ENCODE measurements at regions not wholly inside any gene's neighbourhood (a gene's known extent, or its start where the extent isn't known, plus 50 kb on each side); places are given as distances from the start of the nearest gene placed in this dataset.

DNA sequence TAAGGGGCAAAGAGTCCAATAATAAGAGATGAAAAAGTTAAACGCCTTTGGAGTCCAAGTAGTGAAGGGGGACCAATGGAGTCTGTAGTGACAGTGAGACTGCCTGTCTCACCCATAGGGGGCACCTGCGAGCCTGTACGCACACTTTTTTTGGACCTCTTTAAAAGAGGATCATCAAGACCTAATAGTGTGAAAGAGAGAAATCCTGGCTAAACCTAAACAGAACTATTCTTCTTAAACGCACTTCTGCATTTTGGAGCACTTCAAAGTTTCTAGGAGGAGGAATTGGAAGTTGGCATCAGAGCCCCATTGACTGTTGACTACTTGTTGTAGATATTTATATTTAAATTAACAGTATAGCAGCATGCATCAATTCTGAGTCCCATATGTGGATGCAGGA is 636.1 kb upstream of the KLF4 start:
- H3K27me3 ChIP-seq (ENCODE audit: insufficient read depth, low read length), result no peaks in the 10 kb centered on the region
- H3K9ac ChIP-seq (ENCODE audit: low read length), result no peak overlapping the region
- no peaks in the 10 kb centered on the region for H4K20me1 ChIP-seq (ENCODE audit: insufficient read depth, low read length)
- Mint-ChIP-seq H3K27me3 (ENCODE audit: low read depth, unreplicated experiment) (no peaks in the 10 kb centered on the region), H3K4me3 (ENCODE audit: unreplicated experiment) (no peak overlapping the region), H3K36me3 (ENCODE audit: low read depth, unreplicated experiment) (no peaks in the 10 kb centered on the region), H3K9me3 (ENCODE audit: unreplicated experiment) (peaks cover 3% of the 10 kb centered on the region), H3K4me1 (ENCODE audit: low read depth, unreplicated experiment) (no peaks in the 10 kb centered on the region), H3K27ac (ENCODE audit: unreplicated experiment) (no peak overlapping the region)
- TF ChIP-seq CTCF (IDR thresholded peaks at IDR 0.05; ENCODE audit: insufficient read depth, low read depth, low read length) (no peak), EZH2 (IDR thresholded peaks at IDR 0.05; ENCODE audit: insufficient read depth, low read length) (no peak)
- no peak overlapping the region for H3K27ac ChIP-seq (ENCODE audit: low read depth, low read length)
- no peaks in the 10 kb centered on the region for H3K79me2 ChIP-seq (ENCODE audit: insufficient read depth, low read length)
- no peaks in the 10 kb centered on the region for H3K9me3 ChIP-seq (ENCODE audit: insufficient read depth, low read depth, low read length)
- no peaks in the 10 kb centered on the region for H3K36me3 ChIP-seq (ENCODE audit: insufficient read depth, low read length)
- no peak overlapping the region for H3K4me2 ChIP-seq (ENCODE audit: low read length)
- no peak for FAIRE-seq
- H3K4me3 ChIP-seq (ENCODE audit: insufficient read depth, low read depth, low read length), result no peak overlapping the region
- DNase-seq (ENCODE audit: low read depth), result no peak
- no peaks in the 10 kb centered on the region for H3K4me1 ChIP-seq (ENCODE audit: insufficient read depth, low read length)
- H2AFZ ChIP-seq (ENCODE audit: low read depth, low read length), result no peak overlapping the region

GRCh38 chr9:108119530-108120113 is 630.1 kb upstream of the KLF4 start:
- Histone ChIP-seq H3K4me1 (ENCODE audit: insufficient read depth, low read length) (no peaks in the 10 kb centered on the region), H3K4me3 (ENCODE audit: insufficient read depth, low read depth, low read length) (no peak overlapping the region), H3K36me3 (ENCODE audit: insufficient read depth, low read length) (no peaks in the 10 kb centered on the region), H3K79me2 (ENCODE audit: insufficient read depth, low read length) (no peaks in the 10 kb centered on the region), H2AFZ (ENCODE audit: low read depth, low read length) (no peak overlapping the region), H3K27me3 (ENCODE audit: insufficient read depth, low read length) (no peaks in the 10 kb centered on the region), H4K20me1 (ENCODE audit: insufficient read depth, low read length) (no peaks in the 10 kb centered on the region), H3K4me2 (ENCODE audit: low read length) (no peak overlapping the region), H3K27ac (ENCODE audit: low read depth, low read length) (no peak overlapping the region), H3K9me3 (ENCODE audit: insufficient read depth, low read depth, low read length) (no peaks in the 10 kb centered on the region), H3K9ac (ENCODE audit: low read length) (no peak overlapping the region)
- no peak for FAIRE-seq
- no peak overlapping the region for H3K4me3 Mint-ChIP-seq (ENCODE audit: unreplicated experiment)
- DNase-seq (ENCODE audit: low read depth), result no peak
- no peaks in the 10 kb centered on the region for H3K4me1 Mint-ChIP-seq (ENCODE audit: low read depth, unreplicated experiment)
- no peak overlapping the region for H3K27ac Mint-ChIP-seq (ENCODE audit: unreplicated experiment)
- H3K36me3 Mint-ChIP-seq (ENCODE audit: low read depth, unreplicated experiment), result peaks cover 3% of the 10 kb centered on the region
- TF ChIP-seq EZH2 (IDR thresholded peaks at IDR 0.05; ENCODE audit: insufficient read depth, low read length) (no peak), CTCF (IDR thresholded peaks at IDR 0.05; ENCODE audit: insufficient read depth, low read depth, low read length) (no peak)
- no peaks in the 10 kb centered on the region for H3K9me3 Mint-ChIP-seq (ENCODE audit: unreplicated experiment)
- H3K27me3 Mint-ChIP-seq (ENCODE audit: low read depth, unreplicated experiment), result peaks cover 15% of the 10 kb centered on the region

- Histone ChIP-seq H2AFZ (ENCODE audit: low read depth, low read length) (no peak overlapping the region), H3K27ac (ENCODE audit: low read depth, low read length) (no peak overlapping the region), H3K9me3 (ENCODE audit: insufficient read depth, low read depth, low read length) (no peaks in the 10 kb centered on the region), H3K9ac (ENCODE audit: low read length) (no peak overlapping the region), H3K79me2 (ENCODE audit: insufficient read depth, low read length) (no peaks in the 10 kb centered on the region), H3K27me3 (ENCODE audit: insufficient read depth, low read length) (no peaks in the 10 kb centered on the region), H3K4me3 (ENCODE audit: insufficient read depth, low read depth, low read length) (no peak overlapping the region), H3K4me2 (ENCODE audit: low read length) (no peak overlapping the region), H3K36me3 (ENCODE audit: insufficient read depth, low read length) (no peaks in the 10 kb centered on the region), H3K4me1 (ENCODE audit: insufficient read depth, low read length) (no peaks in the 10 kb centered on the region), H4K20me1 (ENCODE audit: insufficient read depth, low read length) (no peaks in the 10 kb centered on the region)
- peaks cover 15% of the 10 kb centered on the region for H3K27me3 Mint-ChIP-seq (ENCODE audit: low read depth, unreplicated experiment)
- peaks cover 3% of the 10 kb centered on the region for H3K36me3 Mint-ChIP-seq (ENCODE audit: low read depth, unreplicated experiment)
- FAIRE-seq (no peak), DNase-seq (ENCODE audit: low read depth) (peak; percentile 3)
- no peak for TF ChIP-seq CTCF (IDR thresholded peaks at IDR 0.05; ENCODE audit: insufficient read depth, low read depth, low read length)
- H3K9me3 Mint-ChIP-seq (ENCODE audit: unreplicated experiment), result no peaks in the 10 kb centered on the region
- no peak overlapping the region for H3K27ac Mint-ChIP-seq (ENCODE audit: unreplicated experiment)
- no peaks in the 10 kb centered on the region for H3K4me1 Mint-ChIP-seq (ENCODE audit: low read depth, unreplicated experiment)
- no peak overlapping the region for H3K4me3 Mint-ChIP-seq (ENCODE audit: unreplicated experiment)
Observed at GRCh38 chr9:108117795-108118194, 628.2 kb upstream of the KLF4 start.

Data from astrocyte (in vitro differentiated cells and primary cell).